ENCODE measurements at regions not wholly inside any gene's neighbourhood (a gene's known extent, or its start where the extent isn't known, plus 50 kb on each side); places are given as distances from the start of the nearest gene placed in this dataset.

DNA sequence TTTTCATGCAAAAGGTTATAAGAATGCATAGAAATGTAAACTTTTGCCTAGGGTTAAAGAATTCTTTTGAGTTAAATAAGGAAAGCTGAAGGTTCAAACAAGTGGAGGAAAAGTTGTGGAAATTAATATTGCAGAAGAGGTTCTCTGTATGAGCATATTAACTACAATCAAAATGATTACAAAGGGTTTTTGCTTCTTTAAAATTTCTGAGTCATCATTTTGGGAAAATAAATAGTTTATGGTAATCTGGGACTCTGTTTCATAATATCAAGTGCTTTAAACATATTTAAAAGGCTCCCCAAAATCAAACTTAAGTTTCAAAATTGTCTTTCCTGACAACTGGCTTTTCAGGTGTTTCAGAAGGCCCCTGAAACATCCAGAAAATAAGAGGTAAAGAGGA is 415.7 kb downstream of the ZNF804A start:
- TF ChIP-seq, protein P1, sequence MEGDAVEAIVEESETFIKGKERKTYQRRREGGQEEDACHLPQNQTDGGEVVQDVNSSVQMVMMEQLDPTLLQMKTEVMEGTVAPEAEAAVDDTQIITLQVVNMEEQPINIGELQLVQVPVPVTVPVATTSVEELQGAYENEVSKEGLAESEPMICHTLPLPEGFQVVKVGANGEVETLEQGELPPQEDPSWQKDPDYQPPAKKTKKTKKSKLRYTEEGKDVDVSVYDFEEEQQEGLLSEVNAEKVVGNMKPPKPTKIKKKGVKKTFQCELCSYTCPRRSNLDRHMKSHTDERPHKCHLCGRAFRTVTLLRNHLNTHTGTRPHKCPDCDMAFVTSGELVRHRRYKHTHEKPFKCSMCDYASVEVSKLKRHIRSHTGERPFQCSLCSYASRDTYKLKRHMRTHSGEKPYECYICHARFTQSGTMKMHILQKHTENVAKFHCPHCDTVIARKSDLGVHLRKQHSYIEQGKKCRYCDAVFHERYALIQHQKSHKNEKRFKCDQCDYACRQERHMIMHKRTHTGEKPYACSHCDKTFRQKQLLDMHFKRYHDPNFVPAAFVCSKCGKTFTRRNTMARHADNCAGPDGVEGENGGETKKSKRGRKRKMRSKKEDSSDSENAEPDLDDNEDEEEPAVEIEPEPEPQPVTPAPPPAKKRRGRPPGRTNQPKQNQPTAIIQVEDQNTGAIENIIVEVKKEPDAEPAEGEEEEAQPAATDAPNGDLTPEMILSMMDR (IDR thresholded peaks at IDR 0.05; ENCODE audit: insufficient read depth, low read depth, low read length) = no peak
- no peak for TF ChIP-seq EZH2 (IDR thresholded peaks at IDR 0.05; ENCODE audit: insufficient read depth, low read length)
